Ovary (tissue), 7 donors: ENCODE measurements at regions not wholly inside any gene's neighbourhood (a gene's known extent, or its start where the extent isn't known, plus 50 kb on each side); places are given as distances from the start of the nearest gene placed in this dataset.

Source experiments
- DNase-seq, 5 donors: peaks; one replicate each; pipeline ENCODE4 v3.0.0-alpha.2; 2019 to 2020
- H3K27ac ChIP-seq, 2 donors: fragments of 200-600 bp; one replicate each; pipeline versions ENCODE4 v1.5.1 to v1.8.0; 2019 to 2022
- H3K27me3 ChIP-seq: fragments of 200-600 bp; one replicate; pipeline ENCODE4 v1.8.0; 2022
- H3K36me3 ChIP-seq: fragments of 200-600 bp; sonication (generic); one replicate; pipeline ENCODE4 v1.5.1; 2019
- H3K4me1 ChIP-seq: one replicate; pipeline ENCODE4 v1.8.1; 2013; ENCODE audit warnings: mild to moderate bottlenecking, moderate library complexity; ENCODE audit not compliant: insufficient read depth
- H3K4me3 ChIP-seq: fragments of 200-600 bp; sonication (generic); one replicate; pipeline ENCODE4 v1.5.1; 2017
- H3K9me3 ChIP-seq, 2 donors: fragments of 200-600 bp in 1 of 2; sonication (generic) in 1 of 2; one replicate each; pipeline versions ENCODE4 v1.5.1 to v1.8.1; 2013 to 2019; ENCODE audit warnings: mild to moderate bottlenecking in 1 of 2, moderate library complexity in 1 of 2
- EP300 ChIP-seq: sonication (generic); formaldehyde crosslinking; IDR thresholded peaks from one replicate; pipeline ENCODE4 v1.6.1; 2017; ENCODE audit warnings: antibody characterized with exemption
- POLR2A ChIP-seq: fragments of 450-650 bp; IDR thresholded peaks from one replicate; pipeline ENCODE4 v1.6.1; 2017; ENCODE audit warnings: antibody characterized with exemption, mild to moderate bottlenecking, moderate library complexity
- WGBS, 3 donors: extraction: QIAGEN DNeasy Blood & Tissue Kit in 1 of 3; methylation state at CpG; one replicate each; pipeline versions ENCODE4 v1.1.5 to v1.1.7; 2013 to 2017; 5-methylcytosine and 5-hydroxymethylcytosine counted together
- intact Hi-C, 4 donors: fragments of 100-400 bp; cut with DNase I; formaldehyde crosslinking; loops; one replicate each; pipeline versions ENCODE4 v1.11.0 to v1.15.1; 2022 to 2023
- TF ChIP-seq, protein P1 (sequence below), 3 donors: fragments of 450-650 bp in 2 of 3; fragments of 200-600 bp in 1 of 3; IDR thresholded peaks; one replicate each; pipeline versions ENCODE4 v1.5.1 to v1.8.0; 2016 to 2022; ENCODE audit warnings: antibody characterized with exemption in 3 of 3, mild to moderate bottlenecking in 1 of 3
- donor health status: DM: no; HTN: no; CAD: no; lungs with moderate emphysema.
- donor health status: DM: no; HTN: no; CAD: no.
- donor health status: Bipolar disorder and iron deficiency.
- donor health status: DM: no; HTN: no; CAD: no.
- donor health status: DM: yes; HTN: yes; CAD: no.

DNA sequence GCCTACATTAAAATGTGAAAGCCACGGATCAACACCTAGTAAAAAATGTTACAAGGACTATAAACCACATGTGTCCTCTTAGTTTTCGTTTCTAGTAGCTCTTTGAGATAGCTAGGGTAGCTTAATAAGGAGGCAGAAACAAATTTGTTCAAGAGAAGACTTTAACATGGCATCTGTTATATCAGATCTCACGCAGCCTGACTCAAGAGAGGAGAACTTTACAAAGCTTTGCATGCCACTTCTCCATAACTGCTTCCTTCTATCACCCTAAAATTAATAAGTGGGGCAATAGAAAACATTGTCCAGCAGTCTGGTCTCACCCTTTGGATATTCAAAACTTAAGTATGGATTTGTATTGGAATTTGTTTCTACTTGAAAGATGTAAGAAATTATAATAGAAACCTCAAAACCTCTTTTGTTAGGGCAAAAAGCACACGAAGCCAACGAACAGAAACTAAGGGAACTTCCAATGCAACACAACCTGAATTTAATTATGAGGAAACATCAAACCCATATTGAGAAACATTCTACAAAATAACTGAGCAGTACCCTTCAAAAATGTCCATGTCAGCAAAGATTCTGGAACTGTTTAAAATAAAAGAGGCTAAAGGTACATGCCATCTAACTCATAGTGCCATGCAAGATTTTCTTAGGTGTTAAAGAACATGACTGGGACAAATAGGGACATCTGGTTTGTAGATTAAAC is 194.8 kb downstream of the LRIG3 start:
- H3K9me3 ChIP-seq = no peaks in the 10 kb centered on the region
- 79 to 81% (median 81%) methylated on average over 5 of the region's 5 CpGs for WGBS, 3 donors
- no peak overlapping the region for H3K27ac ChIP-seq
- TF ChIP-seq, protein P1, sequence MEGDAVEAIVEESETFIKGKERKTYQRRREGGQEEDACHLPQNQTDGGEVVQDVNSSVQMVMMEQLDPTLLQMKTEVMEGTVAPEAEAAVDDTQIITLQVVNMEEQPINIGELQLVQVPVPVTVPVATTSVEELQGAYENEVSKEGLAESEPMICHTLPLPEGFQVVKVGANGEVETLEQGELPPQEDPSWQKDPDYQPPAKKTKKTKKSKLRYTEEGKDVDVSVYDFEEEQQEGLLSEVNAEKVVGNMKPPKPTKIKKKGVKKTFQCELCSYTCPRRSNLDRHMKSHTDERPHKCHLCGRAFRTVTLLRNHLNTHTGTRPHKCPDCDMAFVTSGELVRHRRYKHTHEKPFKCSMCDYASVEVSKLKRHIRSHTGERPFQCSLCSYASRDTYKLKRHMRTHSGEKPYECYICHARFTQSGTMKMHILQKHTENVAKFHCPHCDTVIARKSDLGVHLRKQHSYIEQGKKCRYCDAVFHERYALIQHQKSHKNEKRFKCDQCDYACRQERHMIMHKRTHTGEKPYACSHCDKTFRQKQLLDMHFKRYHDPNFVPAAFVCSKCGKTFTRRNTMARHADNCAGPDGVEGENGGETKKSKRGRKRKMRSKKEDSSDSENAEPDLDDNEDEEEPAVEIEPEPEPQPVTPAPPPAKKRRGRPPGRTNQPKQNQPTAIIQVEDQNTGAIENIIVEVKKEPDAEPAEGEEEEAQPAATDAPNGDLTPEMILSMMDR (IDR thresholded peaks at IDR 0.05) = no peak
- TF ChIP-seq EP300 (no peak), POLR2A (no peak)
- no peaks in the 10 kb centered on the region for H3K4me1 ChIP-seq
- intact Hi-C loops = no loop called here
- no peaks in the 10 kb centered on the region for H3K27me3 ChIP-seq
- H3K36me3 ChIP-seq = no peaks in the 10 kb centered on the region
- no peak overlapping the region for H3K4me3 ChIP-seq
- no peak for DNase-seq

DNA sequence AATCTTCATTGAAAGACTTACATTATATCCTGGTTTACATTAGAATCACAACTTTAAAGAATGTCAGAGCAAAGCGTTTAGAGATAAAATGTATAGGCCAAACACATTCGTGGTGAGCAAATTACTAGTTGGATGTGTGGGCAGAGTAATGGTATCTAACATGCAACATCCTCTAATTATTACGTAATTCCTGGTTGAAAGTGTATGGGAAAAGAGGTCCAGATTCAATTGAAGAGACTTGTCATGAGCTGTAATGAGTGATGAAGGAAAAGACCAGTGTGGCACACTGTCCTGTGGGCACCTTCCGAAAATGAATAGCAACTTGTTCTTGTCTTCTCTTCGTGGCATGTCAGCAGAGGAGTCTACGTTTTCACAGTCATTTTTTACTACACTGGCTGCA is 192.8 kb downstream of the LRIG3 start:
- Histone ChIP-seq H3K4me3 (no peak overlapping the region), H3K27ac (no peak overlapping the region), H3K9me3 (no peaks in the 10 kb centered on the region), H3K27me3 (no peaks in the 10 kb centered on the region), H3K4me1 (no peaks in the 10 kb centered on the region), H3K36me3 (no peaks in the 10 kb centered on the region)
- TF ChIP-seq EP300 = no peak
- TF ChIP-seq POLR2A = no peak
- TF ChIP-seq, protein P1 (IDR thresholded peaks at IDR 0.05) = no peak
- WGBS, 3 donors = 53 to 63% (median 59%) methylated on average over 6 of the region's 6 CpGs
- intact Hi-C loops = no loop called here
- DNase-seq = no peak

DNA sequence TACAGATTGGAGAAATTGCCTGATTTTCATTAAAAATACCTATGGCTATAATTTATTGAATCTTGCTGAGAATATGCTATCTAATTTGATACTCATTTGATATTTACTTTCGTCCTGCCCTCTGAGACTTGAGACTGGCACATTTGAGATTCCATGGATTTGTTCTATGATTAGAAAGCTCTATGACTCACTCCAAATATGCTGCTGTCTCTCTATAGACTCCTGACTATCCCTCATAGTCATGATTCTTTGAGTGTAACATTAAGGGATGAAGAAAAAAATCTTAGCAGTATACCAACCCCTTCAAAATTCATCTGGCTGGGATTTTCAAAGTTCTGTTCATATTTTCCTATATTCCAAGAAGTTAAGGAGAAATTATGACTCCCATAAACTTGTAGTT is 191.9 kb downstream of the LRIG3 start:
- intact Hi-C loops = no loop called here
- Histone ChIP-seq H3K27me3 (no peaks in the 10 kb centered on the region), H3K4me1 (no peaks in the 10 kb centered on the region), H3K36me3 (no peaks in the 10 kb centered on the region), H3K4me3 (no peak overlapping the region), H3K9me3 (no peaks in the 10 kb centered on the region), H3K27ac (no peak overlapping the region)
- TF ChIP-seq EP300 (no peak), POLR2A (no peak)
- TF ChIP-seq, protein P1 (IDR thresholded peaks at IDR 0.05) = no peak
- 74 to 88% (median 84%) methylated on average over 1 of the region's 1 CpG for WGBS, 3 donors
- no peak for DNase-seq

DNA sequence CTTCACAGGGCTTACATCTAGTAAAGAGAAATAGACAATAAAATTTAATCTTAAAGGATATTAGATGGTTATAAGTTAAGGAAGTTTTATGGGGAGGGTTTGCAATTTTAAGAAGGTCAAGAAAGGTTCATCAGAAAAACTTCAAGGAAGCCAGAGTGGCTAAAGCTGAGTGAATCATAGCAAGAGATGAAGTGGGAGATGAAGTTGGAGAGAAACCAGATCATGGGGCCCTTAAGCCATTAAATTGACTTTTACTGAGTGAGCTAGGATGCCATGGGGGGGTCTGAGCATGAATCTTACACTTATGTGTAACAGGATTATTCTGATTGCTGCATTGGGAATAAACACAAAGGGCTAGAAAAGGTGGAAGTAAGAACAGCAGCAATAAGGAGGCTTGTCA is 189.2 kb downstream of the LRIG3 start:
- H3K9me3 ChIP-seq = no peaks in the 10 kb centered on the region
- no peaks in the 10 kb centered on the region for H3K4me1 ChIP-seq
- H3K36me3 ChIP-seq = no peaks in the 10 kb centered on the region
- intact Hi-C loops = no loop called here
- H3K4me3 ChIP-seq = no peak overlapping the region
- no peaks in the 10 kb centered on the region for H3K27me3 ChIP-seq
- H3K27ac ChIP-seq = no peak overlapping the region
- DNase-seq = no peak
- TF ChIP-seq POLR2A (no peak), EP300 (no peak)
- TF ChIP-seq, protein P1 (IDR thresholded peaks at IDR 0.05) = no peak
